Lower lobe of right lung (tissue), 2 donors: ENCODE measurements at regions not wholly inside any gene's neighbourhood (a gene's known extent, or its start where the extent isn't known, plus 50 kb on each side); places are given as distances from the start of the nearest gene placed in this dataset.
A peak's percentile ranks its signal among the peaks of the same experiment; 100 is the strongest.

Experiments used
- ATAC-seq, 2 donors: fragments of 200-7000 bp; cut with Tn5 transposase; one replicate each; pipeline ENCODE4 v1.9.1; 2020 to 2022; ENCODE audit warnings: mild to moderate bottlenecking in 2 of 2, moderate library complexity in 2 of 2
- DNase-seq: peaks from one replicate; pipeline ENCODE4 v3.0.0-alpha.2; 2020
- H3K27ac ChIP-seq: fragments of 200-600 bp; one replicate; pipeline ENCODE4 v1.8.0; 2022
- H3K27me3 ChIP-seq: fragments of 200-600 bp; one replicate; pipeline ENCODE4 v1.8.0; 2022; ENCODE audit warnings: low read depth
- H3K36me3 ChIP-seq: fragments of 200-600 bp; one replicate; pipeline ENCODE4 v1.8.0; 2022; ENCODE audit warnings: mild to moderate bottlenecking
- H3K4me1 ChIP-seq: fragments of 200-600 bp; one replicate; pipeline ENCODE4 v1.8.0; 2022
- H3K4me3 ChIP-seq: fragments of 200-600 bp; one replicate; pipeline ENCODE4 v1.8.0; 2022; ENCODE audit warnings: mild to moderate bottlenecking
- H3K9me3 ChIP-seq: fragments of 200-600 bp; one replicate; pipeline ENCODE4 v1.8.0; 2022
- CTCF ChIP-seq: fragments of 200-600 bp; IDR thresholded peaks from one replicate; pipeline ENCODE4 v1.8.0; 2022; ENCODE audit warnings: antibody characterized with exemption, mild to moderate bottlenecking
- intact Hi-C: fragments of 100-400 bp; cut with DNase I; formaldehyde crosslinking; loops from one replicate; pipeline ENCODE4 v1.11.0; 2022
- donor health status: DM: no; HTN: yes; CAD: no; lungs with severe emphysema.

- Histone ChIP-seq H3K9me3 (no peaks in the 10 kb centered on the region), H3K27me3 (no peaks in the 10 kb centered on the region), H3K36me3 (no peaks in the 10 kb centered on the region), H3K4me3 (no peak overlapping the region), H3K27ac (no peak overlapping the region), H3K4me1 (peaks cover 4% of the 10 kb centered on the region)
- DNase-seq (no peak), ATAC-seq (peak; percentile 39 to 61)
- intact Hi-C loops = no loop called here
- TF ChIP-seq CTCF = no peak
These were observed 94.1 kb upstream of the PRICKLE2 start for GRCh38 chr3:64319391-64319790.

GRCh38 chr3:64318668-64319271 lies 93.5 kb upstream of the PRICKLE2 start:
- no peak for TF ChIP-seq CTCF
- Histone ChIP-seq H3K27me3 (no peaks in the 10 kb centered on the region), H3K4me3 (no peak overlapping the region), H3K27ac (no peak overlapping the region), H3K4me1 (peaks cover 4% of the 10 kb centered on the region), H3K36me3 (no peaks in the 10 kb centered on the region), H3K9me3 (no peaks in the 10 kb centered on the region)
- no peak for ATAC-seq
- intact Hi-C loops = no loop called here
- no peak for DNase-seq

- no peaks in the 10 kb centered on the region for H3K36me3 ChIP-seq
- no peaks in the 10 kb centered on the region for H3K27me3 ChIP-seq
- ATAC-seq (no peak), DNase-seq (no peak)
- intact Hi-C loops = no loop called here
- H3K4me3 ChIP-seq = no peak overlapping the region
- H3K4me1 ChIP-seq = peaks cover 4% of the 10 kb centered on the region
- no peak overlapping the region for H3K27ac ChIP-seq
- no peaks in the 10 kb centered on the region for H3K9me3 ChIP-seq
- TF ChIP-seq CTCF = no peak
These were observed 92.7 kb upstream of the PRICKLE2 start for GRCh38 chr3:64318001-64318400.

GRCh38 chr3:64316971-64317370 lies 91.7 kb upstream of the PRICKLE2 start:
- intact Hi-C loops = no loop called here
- no peak for ATAC-seq
- Histone ChIP-seq H3K27me3 (no peaks in the 10 kb centered on the region), H3K27ac (no peak overlapping the region), H3K4me1 (peaks cover 4% of the 10 kb centered on the region), H3K9me3 (no peaks in the 10 kb centered on the region), H3K36me3 (no peaks in the 10 kb centered on the region), H3K4me3 (no peak overlapping the region)
- no peak for DNase-seq
- no peak for TF ChIP-seq CTCF

GRCh38 chr3:64311424-64312061 lies 86.3 kb upstream of the PRICKLE2 start:
- intact Hi-C loops = no loop called here
- Histone ChIP-seq H3K4me1 (no peaks in the 10 kb centered on the region), H3K36me3 (no peaks in the 10 kb centered on the region), H3K9me3 (no peaks in the 10 kb centered on the region), H3K4me3 (no peak overlapping the region), H3K27ac (no peak overlapping the region), H3K27me3 (no peaks in the 10 kb centered on the region)
- no peak for ATAC-seq
- no peak for DNase-seq
- no peak for TF ChIP-seq CTCF
